ENCODE measurements at regions not wholly inside any gene's neighbourhood (a gene's known extent, or its start where the extent isn't known, plus 50 kb on each side); places are given as distances from the start of the nearest gene placed in this dataset.

GRCh38 chr6:164066766-164067165 lies 652.2 kb downstream of the QKI start:
- Histone ChIP-seq H2BK15ac (ENCODE audit: low read depth, low read length) (no peak overlapping the region), H3K4ac (ENCODE audit: low read depth, low read length) (no peak overlapping the region), H2BK5ac (ENCODE audit: low read depth, low read length, poor library complexity, severe bottlenecking) (no peak overlapping the region), H2AK9ac (replicated peaks; ENCODE audit: low read depth, low read length, poor library complexity) (no peak overlapping the region), H2AFZ (replicated peaks; ENCODE audit: low read length, poor library complexity) (no peak overlapping the region), H3K4me3 (ENCODE audit: insufficient read depth, low read depth, low read length) (no peak overlapping the region), H3K27ac (ENCODE audit: insufficient read depth, low read length) (no peak overlapping the region), H3K18ac (ENCODE audit: low read depth, low read length) (no peak overlapping the region), H4K91ac (ENCODE audit: insufficient read depth, low read depth, low read length) (no peak overlapping the region), H4K5ac (ENCODE audit: low read depth, low read length) (no peak overlapping the region), H4K20me1 (ENCODE audit: insufficient read depth, low read length) (no peaks in the 10 kb centered on the region), H2BK20ac (ENCODE audit: low read depth, low read length) (no peak overlapping the region), H3K14ac (replicated peaks; ENCODE audit: low read depth, low read length) (no peak overlapping the region), H3K79me1 (ENCODE audit: low read depth in 1 of 2, low read length in 2 of 2) (no peaks in the 10 kb centered on the region), H3K36me3 (ENCODE audit: control insufficient read depth, insufficient read depth, low read length) (no peaks in the 10 kb centered on the region), H3K9ac (ENCODE audit: low read depth, low read length) (no peak overlapping the region), H3K9me3 (ENCODE audit: control insufficient read depth, insufficient read depth, low read length) (peaks cover 7% of the 10 kb centered on the region), H3K4me2 (ENCODE audit: low read depth, low read length) (no peak overlapping the region), H3K56ac (ENCODE audit: extremely low read depth, insufficient read depth, low read length) (no peak overlapping the region), H4K8ac (ENCODE audit: low read depth in 2 of 2, low read length in 2 of 2) (no peak overlapping the region), H3K27me3 (ENCODE audit: control insufficient read depth, insufficient read depth, low read length) (no peaks in the 10 kb centered on the region), H2AK5ac (ENCODE audit: low read depth, low read length) (no peak overlapping the region), H3K9me1 (ENCODE audit: insufficient read depth, low read length) (no peaks in the 10 kb centered on the region), H3K23ac (ENCODE audit: low read depth, low read length) (no peak overlapping the region), H3K4me1 (ENCODE audit: control insufficient read depth, insufficient read depth, low read length) (no peaks in the 10 kb centered on the region), H2BK120ac (ENCODE audit: low read depth, low read length) (no peak overlapping the region)
- WGBS, 2 experiments (ENCODE audit: extremely low coverage in 2 of 2, insufficient read length in 1 of 2), result no CpG with 5 or more reads among the region's 5 CpGs
- ChIA-PET CTCF (no interaction called here), POLR2A (ENCODE audit: unreplicated experiment) (no interaction called here)
- BruUV-seq (replicated peaks), result no TSS peak
- dilution Hi-C loops (cut with HindIII; ENCODE audit: low sequenced_read_pairs, unreplicated experiment) (no loop called here), in situ Hi-C loops (cut with MboI; ENCODE audit: low sequenced_read_pairs) (no loop called here), intact Hi-C loops (cut with micrococcal nuclease) (no loop called here)
- DNase-seq (no peak), ATAC-seq (ENCODE audit: low read depth) (no peak)
- TF ChIP-seq MXI1 (IDR thresholded peaks at IDR 0.05; ENCODE audit: borderline replicate concordance, low read depth, low read length) (no peak), CTCF (conservative IDR thresholded peaks at IDR 0.05; ENCODE audit: low read depth, low read length) (no peak), RCOR1 (IDR thresholded peaks at IDR 0.05; ENCODE audit: insufficient replicate concordance, low read length) (no peak), ELK1 (IDR thresholded peaks at IDR 0.05; ENCODE audit: borderline replicate concordance, low read depth, low read length) (no peak), NFE2L2 (IDR thresholded peaks at IDR 0.05; ENCODE audit: low read depth, low read length) (no peak)

Data from IMR-90 (cell line).